GM23338 (cell line): ENCODE measurements at regions not wholly inside any gene's neighbourhood (a gene's known extent, or its start where the extent isn't known, plus 50 kb on each side); places are given as distances from the start of the nearest gene placed in this dataset.

Experiments
- ATAC-seq: fragments of 200-7000 bp; cut with Tn5 transposase; 3 replicates; pipeline ENCODE4 v1.9.1; 2020
- DNase-seq: peaks from one replicate; pipeline ENCODE4 v3.0.0-alpha.2; 2015; ENCODE audit warnings: low spot score
- H2AFZ ChIP-seq: fragments of 200-600 bp; sonication (generic); 2 replicates; pipeline ENCODE4 v1.8.0; 2016; ENCODE audit warnings: antibody characterized with exemption, mild to moderate bottlenecking, moderate library complexity
- H3F3A ChIP-seq: fragments of 200-600 bp; sonication (generic); replicated peaks from 2 replicates; pipeline ENCODE4 v1.8.0; 2017; ENCODE audit warnings: antibody characterized with exemption, mixed run types, low read depth
- H3K27ac ChIP-seq: fragments of 200-600 bp; sonication (generic); 2 replicates; pipeline ENCODE4 v1.6.1; 2016; ENCODE audit warnings: low read depth
- H3K27me3 ChIP-seq: fragments of 200-600 bp; sonication (generic); 2 replicates; pipeline ENCODE4 v1.8.0; 2016; ENCODE audit warnings: mild to moderate bottlenecking, mixed run types, moderate library complexity; ENCODE audit not compliant: insufficient read depth
- H3K36me3 ChIP-seq: fragments of 200-600 bp; sonication (generic); 2 replicates; pipeline ENCODE4 v1.8.0; 2016; ENCODE audit warnings: mild to moderate bottlenecking; ENCODE audit not compliant: insufficient read depth
- H3K4me1 ChIP-seq: fragments of 200-600 bp; sonication (generic); 2 replicates; pipeline ENCODE4 v1.8.0; 2016; ENCODE audit warnings: mild to moderate bottlenecking, moderate library complexity; ENCODE audit not compliant: insufficient read depth
- H3K4me2 ChIP-seq: fragments of 200-600 bp; sonication (generic); 2 replicates; pipeline ENCODE4 v1.7.1; 2017; ENCODE audit warnings: mixed run types
- H3K4me3 ChIP-seq: fragments of 200-600 bp; sonication (generic); 2 replicates; pipeline ENCODE4 v1.6.1; 2016; ENCODE audit warnings: mixed run types
- H3K79me2 ChIP-seq: fragments of 200-600 bp; sonication (generic); replicated peaks from 2 replicates; pipeline ENCODE4 v1.8.0; 2017; ENCODE audit warnings: mild to moderate bottlenecking; ENCODE audit not compliant: insufficient read depth
- H3K9me2 ChIP-seq: fragments of 200-600 bp; sonication (generic); 2 replicates; pipeline ENCODE4 v1.8.0; 2017; ENCODE audit not compliant: insufficient read depth
- H4K20me1 ChIP-seq: fragments of 200-600 bp; sonication (generic); replicated peaks from 2 replicates; pipeline ENCODE4 v1.8.0; 2017; ENCODE audit warnings: mild to moderate bottlenecking; ENCODE audit not compliant: insufficient read depth
- H3K27ac Mint-ChIP-seq: 2 replicates; pipeline ENCODE4 v1.8.0; 2020; ENCODE audit warnings: inconsistent platforms, mild to moderate bottlenecking, moderate library complexity, mixed read lengths
- H3K27me3 Mint-ChIP-seq: 3 replicates; pipeline ENCODE4 v1.8.0; 2022; ENCODE audit warnings: low read depth, mild to moderate bottlenecking, moderate library complexity, mixed read lengths, inconsistent platforms; ENCODE audit not compliant: insufficient read depth, poor library complexity
- H3K36me3 Mint-ChIP-seq: 3 replicates; pipeline ENCODE4 v1.8.0; 2021; ENCODE audit warnings: low read depth, mild to moderate bottlenecking, inconsistent platforms, moderate library complexity, mixed read lengths
- H3K4me1 Mint-ChIP-seq: 3 replicates; pipeline ENCODE4 v1.8.0; 2020; ENCODE audit warnings: mild to moderate bottlenecking, inconsistent platforms, mixed read lengths
- H3K4me3 Mint-ChIP-seq: 3 replicates; pipeline ENCODE4 v1.8.0; 2021; ENCODE audit warnings: moderate library complexity, mild to moderate bottlenecking, inconsistent platforms, mixed read lengths
- H3K9me3 Mint-ChIP-seq: 3 replicates; pipeline ENCODE4 v1.8.0; 2020; ENCODE audit warnings: moderate library complexity, mild to moderate bottlenecking, inconsistent platforms, mixed read lengths
- CREB1 ChIP-seq: fragments of 250-450 bp; sonication (Bioruptor Pico); IDR thresholded peaks from 2 replicates; pipeline ENCODE4 v1.5.0; 2020; ENCODE audit warnings: low read depth, mild to moderate bottlenecking, moderate library complexity
- EZH2 ChIP-seq: fragments of 200-600 bp; sonication (generic); IDR thresholded peaks from one replicate; pipeline ENCODE4 v1.8.0; 2017; ENCODE audit warnings: antibody characterized with exemption, mild to moderate bottlenecking, low read depth; ENCODE audit not compliant: unreplicated experiment
- EZH2phosphoT487 ChIP-seq: fragments of 200-600 bp; sonication (generic); IDR thresholded peaks from one replicate; pipeline ENCODE4 v1.8.1; 2018; ENCODE audit warnings: antibody characterized with exemption; ENCODE audit not compliant: unreplicated experiment
- JUNB ChIP-seq: IDR thresholded peaks from one replicate; pipeline ENCODE4 v1.6.1; 2016; ENCODE audit warnings: antibody characterized with exemption; ENCODE audit not compliant: unreplicated experiment
- NANOG ChIP-seq: IDR thresholded peaks from 2 replicates; pipeline ENCODE4 v1.6.1; 2016; ENCODE audit warnings: antibody characterized with exemption, borderline replicate concordance
- POLR2AphosphoS5 ChIP-seq: IDR thresholded peaks from 2 replicates; pipeline ENCODE4 v1.6.1; 2016; ENCODE audit warnings: antibody characterized with exemption, low read depth
- STAT1 ChIP-seq: IDR thresholded peaks from one replicate; pipeline ENCODE4 v1.6.1; 2016; ENCODE audit warnings: antibody characterized with exemption; ENCODE audit not compliant: unreplicated experiment
- ZNF114 ChIP-seq: fragments of 250-450 bp; sonication (Bioruptor Pico); IDR thresholded peaks from 2 replicates; pipeline ENCODE4 v1.5.0; 2020; ENCODE audit warnings: mild to moderate bottlenecking, moderate library complexity
- ZNF331 ChIP-seq: fragments of 250-450 bp; sonication (Bioruptor Pico); IDR thresholded peaks from 2 replicates; pipeline ENCODE4 v1.5.0; 2020; ENCODE audit warnings: low read depth, mild to moderate bottlenecking, moderate library complexity
- TF ChIP-seq, protein P1 (sequence below): fragments of 250-450 bp; sonication (Bioruptor Pico); IDR thresholded peaks from 2 replicates; pipeline ENCODE4 v1.5.0; 2020; ENCODE audit warnings: mild to moderate bottlenecking, moderate library complexity
- TF ChIP-seq, protein P2 (sequence below), 2 experiments: fragments of 200-600 bp in 1 of 2; sonication (generic) in 1 of 2; conservative IDR thresholded peaks; 2 replicates each; pipeline versions ENCODE4 v1.5.1 to v1.6.1; 2016 to 2017; ENCODE audit warnings: antibody characterized with exemption in 2 of 2, low read depth in 2 of 2, mild to moderate bottlenecking in 2 of 2, moderate library complexity in 1 of 2
- TF ChIP-seq, protein P3 (sequence below): IDR thresholded peaks from one replicate; pipeline ENCODE4 v1.6.1; 2018; ENCODE audit warnings: antibody characterized with exemption; ENCODE audit not compliant: unreplicated experiment
- TF ChIP-seq, protein P4 (sequence below): IDR thresholded peaks from 2 replicates; pipeline ENCODE4 v1.6.1; 2016; ENCODE audit warnings: antibody characterized with exemption

DNA sequence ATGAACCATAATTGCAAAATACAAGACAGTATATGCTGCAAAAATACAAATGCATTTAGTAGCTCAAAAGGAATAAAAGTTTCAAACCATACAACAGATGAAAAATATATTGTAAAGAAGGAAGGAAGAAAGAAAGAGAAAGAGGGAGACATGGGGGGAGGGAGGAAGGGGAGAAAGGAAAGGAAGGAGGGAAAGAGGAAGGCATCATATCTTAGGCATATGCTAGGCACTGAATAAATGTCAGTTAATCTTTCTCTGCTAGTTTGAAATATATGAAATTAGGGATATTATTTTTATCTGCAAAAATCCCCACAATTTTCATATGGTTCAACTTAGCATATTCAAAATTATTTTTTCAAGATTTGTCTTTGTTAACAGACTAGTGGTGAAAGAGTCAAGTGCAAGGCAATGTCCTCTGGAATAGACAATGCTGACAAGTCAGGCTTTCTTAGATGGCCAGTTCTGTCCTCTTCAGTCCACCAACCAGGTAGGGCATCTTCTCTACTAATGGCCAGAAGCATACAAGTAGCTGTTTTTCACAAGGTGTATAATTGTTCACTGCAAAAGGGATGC lies 506.4 kb downstream of the PRKD1 start:
- Histone ChIP-seq H3K27me3 (no peaks in the 10 kb centered on the region), H3K4me3 (no peak overlapping the region), H3K36me3 (no peaks in the 10 kb centered on the region), H3K27ac (no peak overlapping the region), H2AFZ (no peak overlapping the region), H3K9me2 (0 out of 2 replicates have a peak, but pooled peaks cover 4% of the 10 kb centered on the region), H4K20me1 (no peaks in the 10 kb centered on the region), H3K4me1 (no peaks in the 10 kb centered on the region), H3K79me2 (no peaks in the 10 kb centered on the region), H3K4me2 (no peak overlapping the region), H3F3A (no peaks in the 10 kb centered on the region)
- Mint-ChIP-seq H3K9me3 (no peaks in the 10 kb centered on the region), H3K36me3 (no peaks in the 10 kb centered on the region), H3K4me1 (no peaks in the 10 kb centered on the region), H3K4me3 (no peak overlapping the region), H3K27ac (no peak overlapping the region), H3K27me3 (no peaks in the 10 kb centered on the region)
- TF ChIP-seq, protein P1, sequence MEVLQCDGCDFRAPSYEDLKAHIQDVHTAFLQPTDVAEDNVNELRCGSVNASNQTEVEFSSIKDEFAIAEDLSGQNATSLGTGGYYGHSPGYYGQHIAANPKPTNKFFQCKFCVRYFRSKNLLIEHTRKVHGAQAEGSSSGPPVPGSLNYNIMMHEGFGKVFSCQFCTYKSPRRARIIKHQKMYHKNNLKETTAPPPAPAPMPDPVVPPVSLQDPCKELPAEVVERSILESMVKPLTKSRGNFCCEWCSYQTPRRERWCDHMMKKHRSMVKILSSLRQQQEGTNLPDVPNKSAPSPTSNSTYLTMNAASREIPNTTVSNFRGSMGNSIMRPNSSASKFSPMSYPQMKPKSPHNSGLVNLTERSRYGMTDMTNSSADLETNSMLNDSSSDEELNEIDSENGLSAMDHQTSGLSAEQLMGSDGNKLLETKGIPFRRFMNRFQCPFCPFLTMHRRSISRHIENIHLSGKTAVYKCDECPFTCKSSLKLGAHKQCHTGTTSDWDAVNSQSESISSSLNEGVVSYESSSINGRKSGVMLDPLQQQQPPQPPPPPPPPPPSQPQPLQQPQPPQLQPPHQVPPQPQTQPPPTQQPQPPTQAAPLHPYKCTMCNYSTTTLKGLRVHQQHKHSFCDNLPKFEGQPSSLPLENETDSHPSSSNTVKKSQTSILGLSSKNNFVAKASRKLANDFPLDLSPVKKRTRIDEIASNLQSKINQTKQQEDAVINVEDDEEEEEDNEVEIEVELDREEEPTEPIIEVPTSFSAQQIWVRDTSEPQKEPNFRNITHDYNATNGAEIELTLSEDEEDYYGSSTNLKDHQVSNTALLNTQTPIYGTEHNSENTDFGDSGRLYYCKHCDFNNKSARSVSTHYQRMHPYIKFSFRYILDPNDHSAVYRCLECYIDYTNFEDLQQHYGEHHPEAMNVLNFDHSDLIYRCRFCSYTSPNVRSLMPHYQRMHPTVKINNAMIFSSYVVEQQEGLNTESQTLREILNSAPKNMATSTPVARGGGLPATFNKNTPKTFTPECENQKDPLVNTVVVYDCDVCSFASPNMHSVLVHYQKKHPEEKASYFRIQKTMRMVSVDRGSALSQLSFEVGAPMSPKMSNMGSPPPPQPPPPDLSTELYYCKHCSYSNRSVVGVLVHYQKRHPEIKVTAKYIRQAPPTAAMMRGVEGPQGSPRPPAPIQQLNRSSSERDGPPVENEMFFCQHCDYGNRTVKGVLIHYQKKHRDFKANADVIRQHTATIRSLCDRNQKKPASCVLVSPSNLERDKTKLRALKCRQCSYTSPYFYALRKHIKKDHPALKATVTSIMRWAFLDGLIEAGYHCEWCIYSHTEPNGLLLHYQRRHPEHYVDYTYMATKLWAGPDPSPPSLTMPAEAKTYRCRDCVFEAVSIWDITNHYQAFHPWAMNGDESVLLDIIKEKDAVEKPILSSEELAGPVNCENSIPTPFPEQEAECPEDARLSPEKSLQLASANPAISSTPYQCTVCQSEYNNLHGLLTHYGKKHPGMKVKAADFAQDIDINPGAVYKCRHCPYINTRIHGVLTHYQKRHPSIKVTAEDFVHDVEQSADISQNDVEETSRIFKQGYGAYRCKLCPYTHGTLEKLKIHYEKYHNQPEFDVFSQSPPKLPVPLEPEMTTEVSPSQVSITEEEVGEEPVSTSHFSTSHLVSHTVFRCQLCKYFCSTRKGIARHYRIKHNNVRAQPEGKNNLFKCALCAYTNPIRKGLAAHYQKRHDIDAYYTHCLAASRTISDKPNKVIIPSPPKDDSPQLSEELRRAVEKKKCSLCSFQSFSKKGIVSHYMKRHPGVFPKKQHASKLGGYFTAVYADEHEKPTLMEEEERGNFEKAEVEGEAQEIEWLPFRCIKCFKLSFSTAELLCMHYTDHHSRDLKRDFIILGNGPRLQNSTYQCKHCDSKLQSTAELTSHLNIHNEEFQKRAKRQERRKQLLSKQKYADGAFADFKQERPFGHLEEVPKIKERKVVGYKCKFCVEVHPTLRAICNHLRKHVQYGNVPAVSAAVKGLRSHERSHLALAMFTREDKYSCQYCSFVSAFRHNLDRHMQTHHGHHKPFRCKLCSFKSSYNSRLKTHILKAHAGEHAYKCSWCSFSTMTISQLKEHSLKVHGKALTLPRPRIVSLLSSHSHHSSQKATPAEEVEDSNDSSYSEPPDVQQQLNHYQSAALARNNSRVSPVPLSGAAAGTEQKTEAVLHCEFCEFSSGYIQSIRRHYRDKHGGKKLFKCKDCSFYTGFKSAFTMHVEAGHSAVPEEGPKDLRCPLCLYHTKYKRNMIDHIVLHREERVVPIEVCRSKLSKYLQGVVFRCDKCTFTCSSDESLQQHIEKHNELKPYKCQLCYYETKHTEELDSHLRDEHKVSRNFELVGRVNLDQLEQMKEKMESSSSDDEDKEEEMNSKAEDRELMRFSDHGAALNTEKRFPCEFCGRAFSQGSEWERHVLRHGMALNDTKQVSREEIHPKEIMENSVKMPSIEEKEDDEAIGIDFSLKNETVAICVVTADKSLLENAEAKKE = no peak
- TF ChIP-seq, protein P2, sequence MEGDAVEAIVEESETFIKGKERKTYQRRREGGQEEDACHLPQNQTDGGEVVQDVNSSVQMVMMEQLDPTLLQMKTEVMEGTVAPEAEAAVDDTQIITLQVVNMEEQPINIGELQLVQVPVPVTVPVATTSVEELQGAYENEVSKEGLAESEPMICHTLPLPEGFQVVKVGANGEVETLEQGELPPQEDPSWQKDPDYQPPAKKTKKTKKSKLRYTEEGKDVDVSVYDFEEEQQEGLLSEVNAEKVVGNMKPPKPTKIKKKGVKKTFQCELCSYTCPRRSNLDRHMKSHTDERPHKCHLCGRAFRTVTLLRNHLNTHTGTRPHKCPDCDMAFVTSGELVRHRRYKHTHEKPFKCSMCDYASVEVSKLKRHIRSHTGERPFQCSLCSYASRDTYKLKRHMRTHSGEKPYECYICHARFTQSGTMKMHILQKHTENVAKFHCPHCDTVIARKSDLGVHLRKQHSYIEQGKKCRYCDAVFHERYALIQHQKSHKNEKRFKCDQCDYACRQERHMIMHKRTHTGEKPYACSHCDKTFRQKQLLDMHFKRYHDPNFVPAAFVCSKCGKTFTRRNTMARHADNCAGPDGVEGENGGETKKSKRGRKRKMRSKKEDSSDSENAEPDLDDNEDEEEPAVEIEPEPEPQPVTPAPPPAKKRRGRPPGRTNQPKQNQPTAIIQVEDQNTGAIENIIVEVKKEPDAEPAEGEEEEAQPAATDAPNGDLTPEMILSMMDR (conservative IDR thresholded peaks at IDR 0.05; ENCODE audit: low read depth in 2 of 2) = no peak
- TF ChIP-seq ZNF331 (CRISPR knock-in tag) = no peak
- TF ChIP-seq, protein P3, sequence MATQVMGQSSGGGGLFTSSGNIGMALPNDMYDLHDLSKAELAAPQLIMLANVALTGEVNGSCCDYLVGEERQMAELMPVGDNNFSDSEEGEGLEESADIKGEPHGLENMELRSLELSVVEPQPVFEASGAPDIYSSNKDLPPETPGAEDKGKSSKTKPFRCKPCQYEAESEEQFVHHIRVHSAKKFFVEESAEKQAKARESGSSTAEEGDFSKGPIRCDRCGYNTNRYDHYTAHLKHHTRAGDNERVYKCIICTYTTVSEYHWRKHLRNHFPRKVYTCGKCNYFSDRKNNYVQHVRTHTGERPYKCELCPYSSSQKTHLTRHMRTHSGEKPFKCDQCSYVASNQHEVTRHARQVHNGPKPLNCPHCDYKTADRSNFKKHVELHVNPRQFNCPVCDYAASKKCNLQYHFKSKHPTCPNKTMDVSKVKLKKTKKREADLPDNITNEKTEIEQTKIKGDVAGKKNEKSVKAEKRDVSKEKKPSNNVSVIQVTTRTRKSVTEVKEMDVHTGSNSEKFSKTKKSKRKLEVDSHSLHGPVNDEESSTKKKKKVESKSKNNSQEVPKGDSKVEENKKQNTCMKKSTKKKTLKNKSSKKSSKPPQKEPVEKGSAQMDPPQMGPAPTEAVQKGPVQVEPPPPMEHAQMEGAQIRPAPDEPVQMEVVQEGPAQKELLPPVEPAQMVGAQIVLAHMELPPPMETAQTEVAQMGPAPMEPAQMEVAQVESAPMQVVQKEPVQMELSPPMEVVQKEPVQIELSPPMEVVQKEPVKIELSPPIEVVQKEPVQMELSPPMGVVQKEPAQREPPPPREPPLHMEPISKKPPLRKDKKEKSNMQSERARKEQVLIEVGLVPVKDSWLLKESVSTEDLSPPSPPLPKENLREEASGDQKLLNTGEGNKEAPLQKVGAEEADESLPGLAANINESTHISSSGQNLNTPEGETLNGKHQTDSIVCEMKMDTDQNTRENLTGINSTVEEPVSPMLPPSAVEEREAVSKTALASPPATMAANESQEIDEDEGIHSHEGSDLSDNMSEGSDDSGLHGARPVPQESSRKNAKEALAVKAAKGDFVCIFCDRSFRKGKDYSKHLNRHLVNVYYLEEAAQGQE = no peak
- no peak for TF ChIP-seq EZH2
- TF ChIP-seq, protein P4, sequence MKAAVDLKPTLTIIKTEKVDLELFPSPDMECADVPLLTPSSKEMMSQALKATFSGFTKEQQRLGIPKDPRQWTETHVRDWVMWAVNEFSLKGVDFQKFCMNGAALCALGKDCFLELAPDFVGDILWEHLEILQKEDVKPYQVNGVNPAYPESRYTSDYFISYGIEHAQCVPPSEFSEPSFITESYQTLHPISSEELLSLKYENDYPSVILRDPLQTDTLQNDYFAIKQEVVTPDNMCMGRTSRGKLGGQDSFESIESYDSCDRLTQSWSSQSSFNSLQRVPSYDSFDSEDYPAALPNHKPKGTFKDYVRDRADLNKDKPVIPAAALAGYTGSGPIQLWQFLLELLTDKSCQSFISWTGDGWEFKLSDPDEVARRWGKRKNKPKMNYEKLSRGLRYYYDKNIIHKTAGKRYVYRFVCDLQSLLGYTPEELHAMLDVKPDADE = no peak
- TF ChIP-seq CREB1 (CRISPR knock-in tag) = no peak
- TF ChIP-seq EZH2phosphoT487 = no peak
- TF ChIP-seq STAT1 = no peak
- no peak for TF ChIP-seq NANOG
- no peak for TF ChIP-seq JUNB
- TF ChIP-seq ZNF114 (CRISPR knock-in tag) = no peak
- no peak for TF ChIP-seq POLR2AphosphoS5
- peak; percentile 3 for DNase-seq
- no peak for ATAC-seq
